K562 (cell line): ENCODE measurements at regions not wholly inside any gene's neighbourhood (a gene's known extent, or its start where the extent isn't known, plus 50 kb on each side); places are given as distances from the start of the nearest gene placed in this dataset.
A peak's percentile ranks its signal among the peaks of the same experiment; 100 is the strongest.

Experiments used
- ATAC-seq: fragments of 200-7000 bp; cut with Tn5 transposase; 3 replicates; pipeline ENCODE4 v1.9.1; 2020; ENCODE audit warnings: moderate library complexity
- BruUV-seq: library from RNA; stranded (reverse); fragments of 400-500 nt; replicated peaks from 2 replicates; lab custom pipeline; 2021; lab: Mats Ljungman, UMichigan
- CTCF ChIA-PET: fragments of 300-600 bp; formaldehyde crosslinking; extraction: SDS; loops from one replicate; lab custom pipeline; 2021; ENCODE audit warnings: low intra/inter-chr PET ratio; lab: Yijun Ruan, JAX
- POLR2A ChIA-PET: fragments of 300-600, 350-650 bp; sonication (Branson Sonifier 250); formaldehyde crosslinking; extraction: SDS; loops from one replicate; lab custom pipeline; 2021; ENCODE audit warnings: antibody characterized with exemption, inconsistent platforms; lab: Yijun Ruan, JAX
- DNase-seq, 4 experiments: peaks; one replicate each; pipeline versions ENCODE4 v3.0.0 to v3.0.0-alpha.2; 2011 to 2018; ENCODE audit warnings: low spot score in 3 of 4, mixed read lengths in 3 of 4; ENCODE audit errors: extremely low read depth in 1 of 4
- FAIRE-seq: peaks from 2 replicates; lab custom pipeline; 2011; peaks lifted over from hg19 to GRCh38; lab: Jason Lieb, UNC
- H2AFZ ChIP-seq: 2 replicates; pipeline ENCODE4 v1.6.0; 2011; ENCODE audit warnings: low read depth, low read length, control low read depth, inconsistent platforms
- H3K27ac ChIP-seq: fragments of 200-600 bp; 3 replicates; pipeline ENCODE4 v1.8.0; 2011; ENCODE audit warnings: low read depth, mild to moderate bottlenecking, control low read depth, inconsistent platforms, low read length, moderate library complexity, mixed read lengths; ENCODE audit errors: extremely low read depth
- H3K27me3 ChIP-seq, 2 experiments: fragments of 300-600 bp in 1 of 2; 2 replicates in 1 of 2; 3 replicates in 1 of 2; pipeline versions ENCODE4 v1.6.0 to v1.8.0; 2011; ENCODE audit warnings: inconsistent platforms in 2 of 2, low read length in 2 of 2, mild to moderate bottlenecking in 1 of 2, mixed read lengths in 1 of 2, moderate library complexity in 1 of 2; ENCODE audit not compliant: control insufficient read depth in 2 of 2, insufficient read depth in 2 of 2
- H3K36me3 ChIP-seq: fragments of 300-600 bp; 3 replicates; pipeline ENCODE4 v1.8.0; 2011; ENCODE audit warnings: mild to moderate bottlenecking, low read length, inconsistent platforms; ENCODE audit not compliant: control insufficient read depth, insufficient read depth
- H3K4me1 ChIP-seq, 2 experiments: fragments of 200-600 bp in 1 of 2; replicated peaks in 1 of 2; 2 replicates in 1 of 2; 3 replicates in 1 of 2; pipeline versions ENCODE4 v1.5.1 to v1.8.0; 2011; ENCODE audit warnings: inconsistent platforms in 2 of 2, low read length in 2 of 2, mild to moderate bottlenecking in 1 of 2, mixed read lengths in 1 of 2, moderate library complexity in 1 of 2; ENCODE audit not compliant: control insufficient read depth in 2 of 2, insufficient read depth in 2 of 2
- H3K4me2 ChIP-seq: 2 replicates; pipeline ENCODE4 v1.6.1; 2011; ENCODE audit warnings: low read length, control low read depth, inconsistent platforms, mixed read lengths; ENCODE audit not compliant: insufficient read depth
- H3K4me3 ChIP-seq: fragments of 200-600 bp; sonication (generic), shearing (Covaris generic); 2 replicates; pipeline ENCODE4 v1.5.1; 2016; ENCODE audit warnings: control low read depth, inconsistent platforms
- H3K79me2 ChIP-seq: fragments of 200-600 bp; 3 replicates; pipeline ENCODE4 v1.8.0; 2011; ENCODE audit warnings: low read length, inconsistent platforms; ENCODE audit not compliant: control insufficient read depth, insufficient read depth
- H3K9ac ChIP-seq, 2 experiments: 2 replicates each; pipeline versions ENCODE4 v1.6.0 to v1.6.1; 2011; ENCODE audit warnings: low read depth in 2 of 2, low read length in 2 of 2, control low read depth in 1 of 2, inconsistent platforms in 1 of 2, mild to moderate bottlenecking in 1 of 2, mixed read lengths in 1 of 2; ENCODE audit not compliant: insufficient read depth in 1 of 2
- H3K9me1 ChIP-seq: one replicate; pipeline ENCODE4 v1.6.0; 2011; ENCODE audit warnings: inconsistent platforms, mild to moderate bottlenecking, low read length, moderate library complexity; ENCODE audit not compliant: control insufficient read depth, insufficient read depth
- H3K9me3 ChIP-seq: replicated peaks from 2 replicates; pipeline ENCODE4 v1.5.1; 2011; ENCODE audit warnings: low read depth, low read length, inconsistent platforms; ENCODE audit not compliant: control insufficient read depth, insufficient read depth
- H4K20me1 ChIP-seq: replicated peaks from 2 replicates; pipeline ENCODE4 v1.6.1; 2011; ENCODE audit warnings: low read length, inconsistent platforms, mixed read lengths; ENCODE audit not compliant: control insufficient read depth, insufficient read depth
- EP300 ChIP-seq: IDR thresholded peaks from 2 replicates; pipeline ENCODE4 v1.6.1; 2012; ENCODE audit warnings: low read length, improper control_type of control experiment
- GABPB1 ChIP-seq: sonication (generic); formaldehyde crosslinking; IDR thresholded peaks from 2 replicates; pipeline ENCODE4 v1.8.0; 2022; ENCODE audit warnings: mild to moderate bottlenecking, missing genetic modification reagents
- HNRNPK ChIP-seq: fragments of 200-400 bp; formaldehyde crosslinking; IDR thresholded peaks from one replicate; pipeline ENCODE4 v1.6.1; 2018; ENCODE audit warnings: mild to moderate bottlenecking, low read depth, low read length; ENCODE audit not compliant: poor library complexity, severe bottlenecking
- MCM7 ChIP-seq, 2 experiments: fragments of 450-650 bp; IDR thresholded peaks; 2 replicates each; pipeline ENCODE4 v1.6.1; 2016 to 2018
- MTA1 ChIP-seq: fragments of 450-650 bp; IDR thresholded peaks from 2 replicates; pipeline ENCODE4 v1.6.1; 2017; ENCODE audit warnings: borderline replicate concordance
- ZNF316 ChIP-seq: fragments of 450-650 bp; IDR thresholded peaks from 2 replicates; pipeline ENCODE4 v1.6.1; 2016
- ZNF77 ChIP-seq: fragments of 250-450 bp; sonication (Bioruptor Pico); IDR thresholded peaks from 2 replicates; pipeline ENCODE4 v1.5.0; 2020
- WGBS: fragments of 100-300 bp; shearing (Covaris generic); methylation state at CpG from one replicate; pipeline ENCODE4 v1.1.6; 2016; ENCODE audit warnings: low coverage, mixed read lengths; ENCODE audit not compliant: insufficient coverage; ENCODE audit errors: missing lambda C conversion rate; 5-methylcytosine and 5-hydroxymethylcytosine counted together
- in situ Hi-C: fragments of 300-500 bp; cut with MboI; formaldehyde crosslinking; loops from 4 replicates; pipeline ENCODE4 v1.15.0; 2018; ENCODE audit warnings: inconsistent platforms, mixed read lengths
- intact Hi-C: fragments of 100-400 bp; cut with micrococcal nuclease; formaldehyde crosslinking; loops from 2 replicates; pipeline ENCODE4 v1.14.2; 2022
- TF ChIP-seq, protein P1 (sequence below): fragments of 450-650 bp; formaldehyde crosslinking; IDR thresholded peaks from 2 replicates; pipeline ENCODE4 v1.4.0; 2020; ENCODE audit warnings: mild to moderate bottlenecking, moderate library complexity
- TF ChIP-seq, protein P2 (sequence below), 2 experiments: fragments of 450-650 bp in 1 of 2; sonication (generic) in 1 of 2; formaldehyde crosslinking in 1 of 2; IDR thresholded peaks in 1 of 2; conservative IDR thresholded peaks in 1 of 2; 2 replicates each; pipeline versions ENCODE4 v1.6.1 to v1.8.1; 2016 to 2023; ENCODE audit warnings: mild to moderate bottlenecking in 2 of 2, moderate library complexity in 2 of 2, inconsistent platforms in 1 of 2, missing genetic modification reagents in 1 of 2

DNA sequence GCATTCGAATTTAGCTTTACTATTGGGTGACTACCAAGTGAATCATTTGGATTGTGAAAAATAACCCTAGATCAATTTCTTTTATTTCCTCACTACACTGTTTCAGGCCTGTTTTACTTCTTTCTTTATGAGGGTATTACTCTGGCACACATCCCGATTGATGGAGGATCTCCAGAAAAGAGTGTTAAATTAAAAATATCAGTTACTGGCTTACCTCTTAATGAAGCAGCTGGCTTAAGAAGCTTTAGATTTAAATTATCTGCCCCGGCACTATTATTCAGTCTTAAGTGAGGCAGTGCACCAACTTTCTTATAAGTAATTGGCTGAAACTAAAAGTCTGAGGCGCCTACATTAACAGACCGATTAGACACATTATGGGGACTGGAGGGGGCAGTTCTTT, 1097.4 kb downstream of the TTLL7 start:
- in situ Hi-C loops (no loop called here), intact Hi-C loops (no loop called here)
- Histone ChIP-seq H2AFZ (no peak overlapping the region), H3K79me2 (no peaks in the 10 kb centered on the region), H3K27ac (no peak overlapping the region), H3K4me3 (no peak overlapping the region), H3K9me3 (no peaks in the 10 kb centered on the region), H3K4me2 (no peak overlapping the region), H4K20me1 (no peaks in the 10 kb centered on the region), H3K4me1 (no peaks in the 10 kb centered on the region), H3K9ac (no peak overlapping the region), H3K27me3 (no peaks in the 10 kb centered on the region), H3K36me3 (no peaks in the 10 kb centered on the region), H3K9me1 (no peaks in the 10 kb centered on the region)
- FAIRE-seq (no peak), ATAC-seq (no peak), DNase-seq (no peak)
- POLR2A ChIA-PET, result interaction anchor here (0.5 kb wide), 1 partner anchor 24 kb away, joined by 3 read pairs; no protein-coding TSS in a partner anchor
- 0% methylated on average over 5 of the region's 5 CpGs for WGBS
- CTCF ChIA-PET, result no interaction called here
- TF ChIP-seq, protein P1, sequence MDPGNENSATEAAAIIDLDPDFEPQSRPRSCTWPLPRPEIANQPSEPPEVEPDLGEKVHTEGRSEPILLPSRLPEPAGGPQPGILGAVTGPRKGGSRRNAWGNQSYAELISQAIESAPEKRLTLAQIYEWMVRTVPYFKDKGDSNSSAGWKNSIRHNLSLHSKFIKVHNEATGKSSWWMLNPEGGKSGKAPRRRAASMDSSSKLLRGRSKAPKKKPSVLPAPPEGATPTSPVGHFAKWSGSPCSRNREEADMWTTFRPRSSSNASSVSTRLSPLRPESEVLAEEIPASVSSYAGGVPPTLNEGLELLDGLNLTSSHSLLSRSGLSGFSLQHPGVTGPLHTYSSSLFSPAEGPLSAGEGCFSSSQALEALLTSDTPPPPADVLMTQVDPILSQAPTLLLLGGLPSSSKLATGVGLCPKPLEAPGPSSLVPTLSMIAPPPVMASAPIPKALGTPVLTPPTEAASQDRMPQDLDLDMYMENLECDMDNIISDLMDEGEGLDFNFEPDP (CRISPR knock-in tag), result no peak
- no peak for TF ChIP-seq HNRNPK
- BruUV-seq, result no TSS peak

DNA sequence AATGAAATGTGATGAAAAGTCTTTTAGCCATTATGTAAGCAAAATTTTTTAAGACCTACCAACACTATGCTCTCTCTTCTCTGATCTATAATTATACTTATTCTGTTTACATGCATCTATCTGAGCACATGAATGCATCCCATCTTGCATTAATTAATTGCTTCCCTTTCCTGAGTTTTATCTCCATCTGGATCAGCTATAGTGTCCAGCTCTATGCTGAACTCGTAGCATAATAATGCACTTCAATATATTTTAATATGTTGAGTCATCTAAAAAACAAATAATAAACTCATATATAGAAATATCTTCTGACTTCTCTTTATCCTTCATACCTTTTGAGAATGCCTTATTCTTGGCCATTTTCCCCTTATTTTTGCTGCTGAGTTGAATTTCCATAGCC, 1097.8 kb downstream of the TTLL7 start:
- intact Hi-C loops (no loop called here), in situ Hi-C loops (no loop called here)
- no peaks in the 10 kb centered on the region for H3K9me3 ChIP-seq
- DNase-seq (no peak), ATAC-seq (no peak), FAIRE-seq (no peak)
- H3K9ac ChIP-seq, result no peak overlapping the region
- no peak for TF ChIP-seq EP300
- TF ChIP-seq ZNF316, result peak; percentile 34
- no peak for TF ChIP-seq MCM7 (IDR thresholded peaks at IDR 0.05)
- no peak for TF ChIP-seq GABPB1 (CRISPR knock-in tag)
- TF ChIP-seq MTA1, result no peak
- TF ChIP-seq, protein P2, sequence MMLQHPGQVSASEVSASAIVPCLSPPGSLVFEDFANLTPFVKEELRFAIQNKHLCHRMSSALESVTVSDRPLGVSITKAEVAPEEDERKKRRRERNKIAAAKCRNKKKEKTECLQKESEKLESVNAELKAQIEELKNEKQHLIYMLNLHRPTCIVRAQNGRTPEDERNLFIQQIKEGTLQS (IDR thresholded peaks at IDR 0.05), result no peak
- TF ChIP-seq, protein P2 (CRISPR knock-in tag; conservative IDR thresholded peaks at IDR 0.05), result no peak
- no peak for TF ChIP-seq ZNF77
- ChIA-PET POLR2A (interaction anchor here (0.5 kb wide), 1 partner anchor 24 kb away, joined by 3 read pairs; no protein-coding TSS in a partner anchor), CTCF (no interaction called here)
- no peaks in the 10 kb centered on the region for H3K4me1 ChIP-seq
- H3K4me2 ChIP-seq, result no peak overlapping the region
- no peak overlapping the region for H3K27ac ChIP-seq
- no peaks in the 10 kb centered on the region for H3K79me2 ChIP-seq
- no peaks in the 10 kb centered on the region for H3K36me3 ChIP-seq
- H4K20me1 ChIP-seq, result no peaks in the 10 kb centered on the region
- no TSS peak for BruUV-seq
- no peak overlapping the region for H2AFZ ChIP-seq
- H3K4me3 ChIP-seq, result no peak overlapping the region
- no peaks in the 10 kb centered on the region for H3K27me3 ChIP-seq
- 0% methylated on average over 1 of the region's 1 CpG for WGBS
- no peaks in the 10 kb centered on the region for H3K9me1 ChIP-seq
